ENCODE measurements at regions not wholly inside any gene's neighbourhood (a gene's known extent, or its start where the extent isn't known, plus 50 kb on each side); places are given as distances from the start of the nearest gene placed in this dataset.

DNA sequence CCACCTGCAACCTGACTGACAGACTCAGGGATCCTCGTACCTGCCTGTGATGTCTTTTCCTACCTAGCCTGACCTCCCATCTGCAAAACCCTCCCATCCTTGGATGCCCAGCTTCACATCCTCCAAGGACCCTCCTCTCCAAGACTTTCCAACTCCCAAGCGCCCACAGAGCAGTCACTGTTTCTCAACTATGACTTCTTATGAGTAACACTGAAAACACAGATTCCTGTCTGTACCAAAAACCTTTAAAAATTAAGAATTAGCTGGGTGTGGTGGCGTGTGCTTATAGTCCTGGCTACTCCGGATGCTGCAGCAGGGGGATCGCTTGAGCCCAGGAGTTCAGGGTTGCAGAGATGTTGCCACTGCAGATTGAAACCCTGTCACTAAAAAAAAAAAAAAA lies 181.9 kb downstream of the PSMG1 start:
- TF ChIP-seq, protein P1, sequence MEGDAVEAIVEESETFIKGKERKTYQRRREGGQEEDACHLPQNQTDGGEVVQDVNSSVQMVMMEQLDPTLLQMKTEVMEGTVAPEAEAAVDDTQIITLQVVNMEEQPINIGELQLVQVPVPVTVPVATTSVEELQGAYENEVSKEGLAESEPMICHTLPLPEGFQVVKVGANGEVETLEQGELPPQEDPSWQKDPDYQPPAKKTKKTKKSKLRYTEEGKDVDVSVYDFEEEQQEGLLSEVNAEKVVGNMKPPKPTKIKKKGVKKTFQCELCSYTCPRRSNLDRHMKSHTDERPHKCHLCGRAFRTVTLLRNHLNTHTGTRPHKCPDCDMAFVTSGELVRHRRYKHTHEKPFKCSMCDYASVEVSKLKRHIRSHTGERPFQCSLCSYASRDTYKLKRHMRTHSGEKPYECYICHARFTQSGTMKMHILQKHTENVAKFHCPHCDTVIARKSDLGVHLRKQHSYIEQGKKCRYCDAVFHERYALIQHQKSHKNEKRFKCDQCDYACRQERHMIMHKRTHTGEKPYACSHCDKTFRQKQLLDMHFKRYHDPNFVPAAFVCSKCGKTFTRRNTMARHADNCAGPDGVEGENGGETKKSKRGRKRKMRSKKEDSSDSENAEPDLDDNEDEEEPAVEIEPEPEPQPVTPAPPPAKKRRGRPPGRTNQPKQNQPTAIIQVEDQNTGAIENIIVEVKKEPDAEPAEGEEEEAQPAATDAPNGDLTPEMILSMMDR (IDR thresholded peaks at IDR 0.05; ENCODE audit: borderline replicate concordance, extremely low read depth, low read length, poor library complexity, severe bottlenecking) = no peak
- no peak for TF ChIP-seq EZH2 (IDR thresholded peaks at IDR 0.05; ENCODE audit: borderline replicate concordance, low read depth, low read length, severe bottlenecking)
